CD4-positive, alpha-beta T cell treated with Interleukin-4 for 1 hour (primary cell): ENCODE measurements at regions not wholly inside any gene's neighbourhood (a gene's known extent, or its start where the extent isn't known, plus 50 kb on each side); places are given as distances from the start of the nearest gene placed in this dataset.
A peak's percentile ranks its signal among the peaks of the same experiment; 100 is the strongest.
"Not testable (repeated sequence)": the region's sequence is repeated elsewhere in the genome, so short reads cannot be mapped to it uniquely, and the experiment has no call there.

Source experiments
- DNase-seq, 2 donors: peaks; one replicate each; pipeline ENCODE4 v3.0.0-alpha.2; 2020 to 2022

GRCh38 chr9:67635067-67635466, 223.7 kb upstream of the ANKRD20A1 start:
- DNase-seq = not testable (repeated sequence)

GRCh38 chr9:67611900-67612299, 246.8 kb upstream of the ANKRD20A1 start:
- peak in 1 of 2 donors; percentile 11 for DNase-seq

- DNase-seq = not testable (repeated sequence)
These were observed 248.9 kb upstream of the ANKRD20A1 start for GRCh38 chr9:67609872-67610271.

GRCh38 chr9:67609435-67609834, 249.3 kb upstream of the ANKRD20A1 start:
- not testable (repeated sequence) for DNase-seq

- not testable (repeated sequence) for DNase-seq
These were observed 253.6 kb upstream of the ANKRD20A1 start for GRCh38 chr9:67605113-67605512.

- DNase-seq = peak in 1 of 2 donors; percentile 68
These were observed 255.1 kb upstream of the ANKRD20A1 start for GRCh38 chr9:67603609-67604008.

- not testable (repeated sequence) for DNase-seq
These were observed 266.3 kb upstream of the ANKRD20A1 start for GRCh38 chr9:67592424-67592823.

GRCh38 chr9:67555874-67556273, 302.9 kb upstream of the ANKRD20A1 start:
- DNase-seq = not testable (repeated sequence)

GRCh38 chr9:67550044-67550443, 308.7 kb upstream of the ANKRD20A1 start:
- not testable (repeated sequence) for DNase-seq

- not testable (repeated sequence) for DNase-seq
These were observed 328.9 kb upstream of the ANKRD20A1 start for GRCh38 chr9:67529834-67530233.

- not testable (repeated sequence) for DNase-seq
These were observed 341.8 kb upstream of the ANKRD20A1 start for GRCh38 chr9:67516938-67517337.

- DNase-seq = not testable (repeated sequence)
These were observed 344.1 kb upstream of the ANKRD20A1 start for GRCh38 chr9:67514587-67514986.

GRCh38 chr9:67503728-67504369, 354.9 kb upstream of the ANKRD20A1 start:
- DNase-seq = not testable (repeated sequence)

GRCh38 chr9:67492028-67492427, 366.7 kb upstream of the ANKRD20A1 start:
- not testable (repeated sequence) for DNase-seq

GRCh38 chr9:67477465-67477864, 381.3 kb upstream of the ANKRD20A1 start:
- DNase-seq = not testable (repeated sequence)

- not testable (repeated sequence) for DNase-seq
These were observed 388.0 kb upstream of the ANKRD20A1 start for GRCh38 chr9:67470739-67471138.

- not testable (repeated sequence) for DNase-seq
These were observed 390.4 kb upstream of the ANKRD20A1 start for GRCh38 chr9:67468326-67468725.

- not testable (repeated sequence) for DNase-seq
These were observed 396.7 kb upstream of the ANKRD20A1 start for GRCh38 chr9:67461796-67462757.

- DNase-seq = not testable (repeated sequence)
These were observed 405.8 kb upstream of the ANKRD20A1 start for GRCh38 chr9:67452941-67453340.

- not testable (repeated sequence) for DNase-seq
These were observed 416.4 kb upstream of the ANKRD20A1 start for GRCh38 chr9:67442313-67442712.

GRCh38 chr9:67437011-67437410, 421.7 kb upstream of the ANKRD20A1 start:
- DNase-seq = not testable (repeated sequence)

- DNase-seq = not testable (repeated sequence)
These were observed 432.5 kb upstream of the SPATA31A3 start for GRCh38 chr9:67424881-67425280.

- not testable (repeated sequence) for DNase-seq
These were observed 430.8 kb upstream of the SPATA31A3 start for GRCh38 chr9:67423049-67423728.
